Right atrium auricular region (tissue), 2 donors: ENCODE measurements at regions not wholly inside any gene's neighbourhood (a gene's known extent, or its start where the extent isn't known, plus 50 kb on each side); places are given as distances from the start of the nearest gene placed in this dataset.

ENCODE experiments used
- DNase-seq: peaks from one replicate; pipeline ENCODE4 v3.0.0-alpha.2; 2019; ENCODE audit warnings: low spot score
- H3K27ac ChIP-seq, 2 donors: fragments of 200-600 bp; sonication (generic); 1 replicate in 1 of 2; 2 replicates in 1 of 2; pipeline ENCODE4 v1.5.1; 2016 to 2019
- H3K27me3 ChIP-seq, 2 donors: fragments of 200-600 bp; sonication (generic); one replicate each; pipeline versions ENCODE4 v1.5.1 to v1.6.0; 2017 to 2019
- H3K36me3 ChIP-seq: fragments of 200-600 bp; sonication (generic); one replicate; pipeline ENCODE4 v1.5.1; 2016
- H3K4me1 ChIP-seq, 2 donors: fragments of 200-600 bp; sonication (generic); one replicate each; pipeline versions ENCODE4 v1.5.1 to v1.6.0; 2017 to 2019
- H3K4me3 ChIP-seq, 2 donors: fragments of 200-600 bp; sonication (generic); 1 replicate in 1 of 2; 2 replicates in 1 of 2; pipeline ENCODE4 v1.5.1; 2017 to 2019; ENCODE audit warnings: mild to moderate bottlenecking in 1 of 2, moderate library complexity in 1 of 2
- H3K9me3 ChIP-seq, 2 donors: fragments of 200-600 bp; sonication (generic); one replicate each; pipeline ENCODE4 v1.5.1; 2019
- CTCF ChIP-seq, 2 donors: fragments of 200-600 bp; sonication (generic); IDR thresholded peaks; one replicate each; pipeline ENCODE4 v1.5.1; 2019; ENCODE audit warnings: antibody characterized with exemption in 2 of 2

- Histone ChIP-seq H3K4me1 (no peaks in the 10 kb centered on the region), H3K9me3 (no peaks in the 10 kb centered on the region), H3K4me3 (no peak overlapping the region), H3K27ac (no peak overlapping the region), H3K36me3 (no peaks in the 10 kb centered on the region), H3K27me3 (no peaks in the 10 kb centered on the region)
- no peak for TF ChIP-seq CTCF (IDR thresholded peaks at IDR 0.05)
- DNase-seq, result no peak
Observed at GRCh38 chr5:60257596-60258271, 364.2 kb upstream of the PDE4D start.

- TF ChIP-seq CTCF (IDR thresholded peaks at IDR 0.05), result no peak
- Histone ChIP-seq H3K9me3 (peaks cover 0 to 3% of the 10 kb centered on the region in 2 donors), H3K27me3 (no peaks in the 10 kb centered on the region), H3K4me3 (no peak overlapping the region), H3K36me3 (no peaks in the 10 kb centered on the region), H3K4me1 (no peaks in the 10 kb centered on the region), H3K27ac (no peak overlapping the region)
- no peak for DNase-seq
Observed at GRCh38 chr5:60256546-60256945, 363.0 kb upstream of the PDE4D start.

GRCh38 chr5:60248901-60249300, 355.4 kb upstream of the PDE4D start:
- Histone ChIP-seq H3K4me1 (no peaks in the 10 kb centered on the region), H3K9me3 (peaks cover 0 to 11% of the 10 kb centered on the region in 2 donors), H3K27me3 (no peaks in the 10 kb centered on the region), H3K27ac (no peak overlapping the region), H3K36me3 (no peaks in the 10 kb centered on the region), H3K4me3 (no peak overlapping the region)
- no peak for DNase-seq
- no peak for TF ChIP-seq CTCF (IDR thresholded peaks at IDR 0.05)

GRCh38 chr5:60243713-60244112, 350.2 kb upstream of the PDE4D start:
- no peaks in the 10 kb centered on the region for H3K27me3 ChIP-seq
- H3K9me3 ChIP-seq, result peaks cover 0 to 39% of the 10 kb centered on the region in 2 donors
- no peak for TF ChIP-seq CTCF (IDR thresholded peaks at IDR 0.05)
- H3K36me3 ChIP-seq, result no peaks in the 10 kb centered on the region
- H3K27ac ChIP-seq, result no peak overlapping the region
- DNase-seq, result no peak
- no peak overlapping the region for H3K4me3 ChIP-seq
- no peaks in the 10 kb centered on the region for H3K4me1 ChIP-seq

- no peak overlapping the region for H3K27ac ChIP-seq
- DNase-seq, result no peak
- H3K36me3 ChIP-seq, result no peaks in the 10 kb centered on the region
- no peak for TF ChIP-seq CTCF (IDR thresholded peaks at IDR 0.05)
- H3K9me3 ChIP-seq, result no peaks in the 10 kb centered on the region
- H3K27me3 ChIP-seq, result no peaks in the 10 kb centered on the region
- H3K4me3 ChIP-seq, result no peak overlapping the region
- no peaks in the 10 kb centered on the region for H3K4me1 ChIP-seq
Observed at GRCh38 chr5:60232036-60232795, 338.7 kb upstream of the PDE4D start.
